DMS79 treated with DMSO at 0.1 percent for 48 hours (cell line): ENCODE measurements at regions not wholly inside any gene's neighbourhood (a gene's known extent, or its start where the extent isn't known, plus 50 kb on each side); places are given as distances from the start of the nearest gene placed in this dataset.
"Not testable (repeated sequence)": the region's sequence is repeated elsewhere in the genome, so short reads cannot be mapped to it uniquely, and the experiment has no call there.

Experiments
- DNase-seq: peaks from one replicate; lab custom pipeline; 2025; lab: John Stamatoyannopoulos, UW

DNA sequence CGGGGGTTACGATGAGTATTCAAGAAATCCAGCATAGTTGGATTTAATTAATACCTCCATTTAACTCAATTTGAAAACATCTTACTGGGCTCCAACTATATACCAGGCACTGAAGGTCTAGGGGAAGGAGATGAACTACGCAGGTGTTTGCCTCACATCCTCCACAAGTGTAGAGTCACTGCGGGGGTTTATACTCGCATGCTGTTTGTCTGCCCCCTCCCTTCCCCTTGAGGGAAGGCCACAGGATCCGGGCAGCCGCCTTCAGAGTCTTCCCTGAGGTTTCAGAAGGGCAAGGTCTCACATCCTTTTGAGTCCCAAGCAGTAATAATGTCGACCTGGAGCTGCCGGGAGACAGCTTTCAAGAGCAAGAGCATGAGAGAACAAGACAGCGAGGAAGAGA is 142.4 kb upstream of the GALNT2 start:
- DNase-seq, result no peak

DNA sequence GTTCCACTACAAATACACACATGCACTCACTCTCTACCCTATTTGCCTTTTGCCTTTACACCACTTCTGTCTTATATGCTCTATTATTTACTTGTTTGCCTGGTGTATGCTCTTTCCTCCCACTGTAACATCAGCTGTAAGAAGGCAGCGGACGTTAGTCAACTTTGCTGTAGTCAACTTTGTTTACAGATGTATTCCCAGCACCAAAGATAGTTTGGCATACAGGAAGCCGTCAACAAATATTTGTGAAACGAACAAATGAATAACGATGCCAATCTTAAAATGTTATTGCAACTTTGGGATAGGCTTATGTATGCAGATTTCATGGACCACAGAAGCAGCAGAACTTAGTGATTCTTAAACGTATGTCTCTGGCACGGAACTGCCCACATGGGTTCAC is 138.3 kb upstream of the GALNT2 start:
- DNase-seq, result no peak

DNA sequence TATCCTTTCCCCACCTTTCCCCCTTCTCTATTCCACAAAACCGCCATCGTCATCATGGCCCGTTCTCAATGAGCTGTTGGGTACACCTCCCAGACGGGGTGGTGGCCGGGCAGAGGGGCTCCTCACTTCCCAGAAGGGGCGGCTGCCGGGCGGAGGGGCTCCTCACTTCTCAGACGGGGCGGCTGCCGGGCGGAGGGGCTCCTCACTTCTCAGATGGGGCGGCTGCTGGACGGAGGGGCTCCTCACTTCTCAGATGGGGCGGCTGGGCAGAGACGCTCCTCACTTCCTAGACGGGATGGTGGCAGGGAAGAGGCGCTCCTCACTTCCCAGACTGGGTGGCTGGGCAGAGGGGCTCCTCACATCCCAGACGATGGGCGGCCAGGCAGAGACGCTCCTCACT is 135.3 kb upstream of the GALNT2 start:
- not testable (repeated sequence) for DNase-seq

DNA sequence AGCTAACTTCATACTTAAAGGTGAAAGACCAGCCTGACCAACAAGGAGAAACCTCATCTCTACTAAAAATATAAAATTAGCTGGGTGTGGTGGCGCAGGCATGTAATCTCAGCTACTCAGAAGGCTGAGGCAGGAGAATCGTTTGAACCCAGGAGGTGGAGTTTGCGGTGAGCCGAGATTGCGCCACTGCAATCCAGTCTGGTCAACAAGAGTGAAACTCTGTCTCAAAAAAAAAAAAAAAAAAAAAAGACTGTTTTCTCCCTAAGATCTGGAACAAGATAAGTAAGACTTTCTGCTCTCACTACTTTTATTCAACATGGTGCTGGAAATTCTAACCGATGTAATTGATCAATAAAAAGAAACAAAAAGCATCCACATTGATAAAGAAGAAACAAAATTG is 131.9 kb upstream of the GALNT2 start:
- not testable (repeated sequence) for DNase-seq

DNA sequence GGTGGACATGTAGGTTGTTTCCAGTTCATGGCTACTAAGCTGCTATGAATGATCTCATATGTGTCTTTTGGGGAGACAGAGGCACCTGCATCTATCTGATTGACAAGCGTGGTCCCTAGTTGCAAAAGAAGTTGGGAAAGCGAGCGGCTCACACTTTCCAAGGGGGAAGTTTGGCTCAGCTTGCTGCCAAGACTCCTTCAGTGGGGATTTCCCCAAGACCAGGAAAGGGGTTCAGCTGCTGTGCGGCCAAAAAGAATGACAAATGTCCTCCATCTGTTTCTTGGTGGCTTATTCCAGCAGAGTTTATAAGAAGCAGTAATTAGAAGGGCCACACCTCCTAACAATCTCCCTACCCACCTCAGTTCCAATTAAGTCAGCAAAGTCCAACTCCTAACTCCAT is 128.5 kb upstream of the GALNT2 start:
- no peak for DNase-seq

DNA sequence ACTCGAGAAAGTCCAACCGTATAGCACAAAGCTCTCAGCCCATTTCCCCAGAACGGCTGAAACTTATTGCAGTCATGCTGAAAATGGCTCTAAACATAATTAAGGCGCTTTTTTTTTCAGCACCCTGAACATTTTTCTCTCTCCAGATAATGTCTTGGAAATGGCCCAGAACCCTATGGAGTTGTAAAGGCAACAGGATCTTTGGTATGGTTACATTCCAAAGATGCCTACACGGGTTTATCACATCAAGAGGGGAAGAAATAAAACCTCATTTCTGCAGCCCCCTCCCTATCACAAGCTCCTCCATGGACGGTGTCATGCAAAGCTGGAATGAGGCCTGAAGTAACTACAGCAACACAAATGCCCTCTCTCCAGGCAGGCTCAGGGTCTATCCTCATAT is 126.4 kb upstream of the GALNT2 start:
- no peak for DNase-seq

DNA sequence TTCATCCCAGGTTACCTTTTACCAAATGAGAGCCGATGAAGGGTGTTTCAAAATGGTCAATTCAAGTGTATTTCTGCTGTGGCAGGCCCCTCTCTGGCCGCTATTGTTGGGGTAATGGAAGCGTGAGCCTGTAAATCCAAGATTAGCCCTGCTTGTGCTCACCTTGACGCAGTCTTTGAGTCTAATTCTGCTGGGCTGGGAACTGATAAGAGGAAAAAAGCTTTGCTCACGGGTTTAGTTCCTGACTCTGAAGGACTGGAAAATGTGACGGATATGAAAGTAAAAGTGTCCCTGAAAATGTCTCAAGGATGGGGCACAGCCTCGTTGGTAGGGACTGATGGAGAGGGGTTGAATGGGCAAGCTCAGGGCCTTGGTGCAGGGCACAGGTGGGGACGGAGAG is 125.9 kb upstream of the GALNT2 start:
- DNase-seq, result no peak

DNA sequence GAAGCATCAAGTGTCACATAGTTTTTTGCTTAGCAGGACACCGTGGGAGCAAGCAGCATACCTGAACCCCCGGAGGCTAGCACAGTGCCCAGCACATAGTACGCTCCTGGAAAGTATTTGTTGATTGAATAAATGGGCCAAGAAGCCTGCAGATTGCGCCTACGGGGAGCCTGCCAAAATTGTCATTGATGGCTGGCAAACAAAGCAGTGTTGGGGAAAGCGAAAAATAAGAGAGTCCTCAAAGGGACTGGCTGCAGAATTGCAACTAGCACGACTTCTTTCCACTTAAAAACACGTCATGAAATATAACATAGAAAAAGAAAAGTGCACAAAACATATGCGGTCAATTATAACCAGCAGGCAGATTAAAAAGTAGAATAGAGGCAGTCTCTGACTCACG is 125.2 kb upstream of the GALNT2 start:
- DNase-seq, result no peak

DNA sequence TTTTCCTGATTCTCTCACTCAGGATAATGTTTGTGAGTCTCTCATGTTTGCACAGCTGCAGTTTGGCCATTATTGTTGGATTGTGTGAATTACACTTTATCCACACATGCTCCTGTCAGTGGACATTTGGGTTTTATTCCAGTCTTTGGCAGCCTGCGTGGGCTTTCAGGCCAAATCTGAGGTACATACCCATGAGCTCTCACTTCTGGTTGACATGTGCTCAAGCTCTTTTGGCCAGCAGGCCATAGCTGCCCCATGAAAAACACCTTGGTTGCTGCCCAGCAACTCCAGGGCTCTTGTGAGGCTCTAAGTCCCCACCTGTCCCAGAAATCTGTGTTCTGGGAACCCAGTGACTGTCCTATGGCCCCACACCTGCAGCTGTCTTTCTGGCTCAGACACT is 124.5 kb upstream of the GALNT2 start:
- no peak for DNase-seq

DNA sequence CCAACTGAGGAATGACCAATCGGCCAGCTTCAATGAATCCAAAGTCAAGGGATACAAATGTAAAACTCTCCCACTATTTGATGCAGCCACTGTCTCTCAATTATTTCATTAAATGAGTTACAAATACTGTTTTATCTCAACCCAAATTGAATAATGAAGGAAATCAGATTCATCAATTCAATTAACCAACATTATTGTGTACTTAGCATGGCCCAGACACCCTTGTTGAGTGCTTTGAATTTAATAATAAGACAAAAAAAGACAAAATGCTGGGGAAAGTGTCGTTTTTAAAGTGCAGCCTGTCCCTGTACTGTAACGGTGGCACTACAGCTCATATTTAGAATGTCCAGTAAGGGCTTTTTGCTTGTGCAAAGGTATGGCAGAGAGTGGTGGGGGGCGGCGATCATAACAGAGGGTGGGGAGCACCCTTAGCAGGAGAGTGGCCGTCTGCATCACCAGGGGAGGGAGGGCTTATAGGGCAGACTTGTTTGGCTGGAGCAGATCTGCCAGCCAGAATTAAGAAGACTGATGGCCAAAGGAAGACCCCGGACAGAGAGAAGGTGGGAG is 123.8 kb upstream of the GALNT2 start:
- DNase-seq, result no peak

DNA sequence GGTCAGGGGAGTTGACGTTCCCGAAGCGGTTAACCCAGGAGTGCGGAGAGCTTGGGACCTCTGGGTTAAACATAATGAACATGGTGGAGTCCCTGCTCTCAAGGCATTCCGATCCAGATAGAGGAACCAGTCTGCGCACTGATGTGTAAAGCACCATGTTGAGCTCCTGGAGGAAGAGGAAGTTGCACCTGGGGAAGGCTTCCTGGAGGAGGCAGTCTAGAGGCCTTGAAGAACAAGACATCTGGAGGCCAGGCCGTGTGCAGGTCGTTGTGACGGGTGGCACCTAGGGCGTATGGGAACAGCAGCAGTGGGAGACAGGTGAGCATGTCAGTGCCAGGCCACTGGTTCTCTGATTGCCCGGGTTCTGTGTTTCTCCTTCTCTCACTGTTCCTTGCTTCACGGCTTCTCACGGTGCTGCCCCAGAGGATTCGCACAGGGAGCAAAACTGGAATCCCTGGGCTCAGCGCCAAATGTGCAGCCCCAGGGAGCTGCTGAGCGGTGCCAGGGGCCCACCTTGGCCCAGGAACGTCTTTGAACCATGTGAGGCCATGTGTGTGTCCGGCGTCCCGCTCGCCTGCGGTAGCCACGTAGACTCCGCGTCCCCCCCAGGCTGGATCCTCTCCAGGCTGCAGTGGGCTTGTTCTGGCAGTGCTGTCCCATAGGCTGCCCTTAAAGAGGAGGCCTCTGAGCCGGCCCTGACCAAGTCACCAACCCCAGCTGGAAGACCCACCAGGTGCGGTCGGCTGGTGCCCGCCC is 122.9 kb upstream of the GALNT2 start:
- no peak for DNase-seq

DNA sequence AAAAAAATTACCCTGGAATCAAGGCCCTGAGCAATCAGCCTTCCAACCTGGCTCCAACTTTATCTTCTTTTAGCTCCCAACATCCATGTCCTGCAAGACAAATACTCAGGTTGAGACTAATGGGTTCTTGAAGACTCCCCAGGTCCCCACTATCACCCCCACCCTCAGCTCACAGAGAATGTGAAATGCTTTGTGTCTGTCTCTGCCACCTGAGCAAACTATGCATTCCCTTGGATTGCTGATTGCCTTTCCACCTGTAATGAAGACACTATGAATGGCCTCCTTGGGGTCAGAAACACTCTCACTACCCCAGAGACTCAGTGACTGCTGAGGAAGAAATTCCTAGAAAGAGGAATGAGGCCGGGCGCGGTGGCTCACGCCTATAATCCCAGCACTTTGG is 121.2 kb upstream of the GALNT2 start:
- no peak for DNase-seq

DNA sequence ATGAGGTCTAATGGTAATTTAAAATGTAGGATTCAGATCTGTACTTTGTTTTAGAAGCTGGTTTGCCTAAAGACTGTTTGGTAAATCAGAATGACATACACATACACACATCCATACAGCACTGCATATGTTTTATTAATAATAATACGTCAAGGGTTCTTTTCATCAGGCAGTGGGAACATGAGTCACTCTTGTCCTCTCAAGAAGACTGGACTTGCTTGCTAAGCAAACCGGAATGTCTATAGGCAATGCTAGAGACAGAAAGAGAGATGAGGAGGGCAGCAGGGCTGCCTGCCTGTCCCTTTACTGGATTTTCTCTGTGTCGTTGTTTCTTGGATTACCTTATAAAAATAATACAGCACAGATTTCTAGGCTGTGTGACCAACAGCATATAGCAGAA is 119.1 kb upstream of the GALNT2 start:
- DNase-seq, result no peak

DNA sequence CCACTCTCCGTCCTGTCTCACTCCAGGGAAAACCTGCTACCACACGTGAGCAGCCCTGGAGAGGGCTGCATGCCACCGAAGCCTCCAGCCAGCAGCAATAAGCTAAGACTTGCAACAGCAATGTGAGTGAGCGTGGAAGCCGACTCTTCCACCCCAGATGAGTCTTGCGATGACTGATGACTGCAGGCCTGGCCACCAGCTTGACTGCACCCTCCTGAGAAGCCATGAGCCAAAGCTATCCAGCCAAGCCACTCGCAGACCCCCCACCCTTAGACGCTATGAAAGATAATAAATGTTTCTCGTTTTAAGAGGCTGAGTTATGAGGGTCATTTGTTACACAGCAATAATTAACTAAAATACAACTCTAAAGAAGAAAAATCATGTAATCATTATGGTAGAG is 118.6 kb upstream of the GALNT2 start:
- no peak for DNase-seq

DNA sequence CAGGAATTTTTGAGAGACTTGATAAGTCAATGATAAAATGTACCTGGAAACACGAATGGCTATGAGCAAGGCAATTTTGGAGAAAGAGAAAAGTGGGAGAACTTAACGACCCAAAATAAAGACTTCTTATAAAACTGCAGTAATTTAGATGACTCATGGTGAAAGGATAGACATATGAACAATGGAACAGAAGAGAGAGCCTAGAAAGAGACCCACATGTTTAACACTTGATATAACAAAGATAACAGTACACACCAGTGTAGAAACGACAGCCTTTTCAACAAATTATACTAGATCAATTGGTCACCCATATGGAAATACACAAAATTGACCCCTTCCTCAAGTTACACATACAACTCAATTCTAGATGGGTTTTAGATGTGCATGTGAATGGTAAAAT is 117.5 kb upstream of the GALNT2 start:
- no peak for DNase-seq

DNA sequence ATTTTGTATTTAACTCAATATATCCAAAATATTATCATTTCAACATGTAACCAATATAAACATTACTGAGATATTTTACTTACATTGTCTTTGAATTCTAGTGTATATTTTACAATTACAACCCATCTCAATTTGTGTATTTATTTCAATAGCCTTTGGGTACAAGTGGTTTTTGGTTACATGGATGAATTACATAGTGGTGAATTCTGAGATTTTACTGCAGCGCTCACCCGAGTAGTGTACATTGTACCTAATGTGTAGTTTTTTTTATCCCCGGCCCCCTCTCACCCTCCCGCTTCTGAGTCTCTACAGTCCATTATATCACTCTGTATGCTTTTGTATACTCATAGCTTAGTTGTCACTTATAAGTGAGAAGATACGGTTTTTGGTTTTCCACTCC is 117.0 kb upstream of the GALNT2 start:
- DNase-seq, result no peak

DNA sequence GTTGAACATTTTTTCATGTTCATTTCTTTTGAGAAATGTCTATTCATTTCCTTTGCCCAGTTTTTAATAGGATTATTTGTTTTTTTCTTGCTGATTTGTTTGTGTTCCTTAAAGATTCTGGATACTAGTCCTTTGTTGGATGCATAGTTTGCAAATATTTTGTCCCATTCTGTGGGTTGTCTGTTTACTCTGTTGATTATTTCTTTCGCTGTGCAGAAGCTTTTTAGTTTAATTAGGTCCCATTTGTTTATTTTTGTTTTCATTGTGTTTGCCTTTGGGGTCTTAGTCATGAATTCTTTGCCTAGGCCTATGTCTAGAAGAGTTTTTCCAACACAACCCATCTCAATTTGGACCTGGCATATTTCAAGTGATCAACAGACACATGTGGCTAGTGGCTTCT is 116.1 kb upstream of the GALNT2 start:
- no peak for DNase-seq

DNA sequence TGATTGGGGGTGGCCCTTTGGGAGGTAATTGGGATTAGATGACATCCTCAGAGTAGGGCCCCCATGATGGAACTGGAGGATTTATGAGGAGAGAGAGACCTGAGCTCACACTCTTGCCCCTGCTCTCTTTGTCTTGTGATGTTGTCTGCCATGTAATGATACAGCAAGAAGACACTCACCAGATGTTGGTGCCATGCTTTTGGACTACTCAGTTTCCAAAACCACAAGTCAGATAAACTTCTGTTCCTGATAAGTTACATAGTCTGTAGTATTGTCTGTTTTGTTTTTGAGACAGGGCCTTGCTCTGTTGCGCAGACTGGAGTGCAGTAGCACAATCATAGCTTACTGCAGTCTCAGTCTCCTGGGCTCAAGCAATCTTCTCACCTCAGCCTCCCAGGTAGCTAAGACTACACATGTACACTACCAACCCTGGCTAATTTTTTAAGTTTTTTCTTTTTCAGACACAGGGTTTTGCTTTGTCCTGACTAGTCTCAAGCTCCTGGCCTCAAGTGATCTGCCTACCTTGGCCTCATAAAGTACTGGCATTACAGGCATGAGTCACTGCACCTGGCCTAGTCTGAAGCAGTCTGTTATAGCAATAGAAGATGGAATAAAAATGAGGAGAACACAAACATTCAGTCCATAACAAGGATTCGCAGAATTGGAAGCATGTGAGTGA is 115.0 kb upstream of the GALNT2 start:
- no peak for DNase-seq

DNA sequence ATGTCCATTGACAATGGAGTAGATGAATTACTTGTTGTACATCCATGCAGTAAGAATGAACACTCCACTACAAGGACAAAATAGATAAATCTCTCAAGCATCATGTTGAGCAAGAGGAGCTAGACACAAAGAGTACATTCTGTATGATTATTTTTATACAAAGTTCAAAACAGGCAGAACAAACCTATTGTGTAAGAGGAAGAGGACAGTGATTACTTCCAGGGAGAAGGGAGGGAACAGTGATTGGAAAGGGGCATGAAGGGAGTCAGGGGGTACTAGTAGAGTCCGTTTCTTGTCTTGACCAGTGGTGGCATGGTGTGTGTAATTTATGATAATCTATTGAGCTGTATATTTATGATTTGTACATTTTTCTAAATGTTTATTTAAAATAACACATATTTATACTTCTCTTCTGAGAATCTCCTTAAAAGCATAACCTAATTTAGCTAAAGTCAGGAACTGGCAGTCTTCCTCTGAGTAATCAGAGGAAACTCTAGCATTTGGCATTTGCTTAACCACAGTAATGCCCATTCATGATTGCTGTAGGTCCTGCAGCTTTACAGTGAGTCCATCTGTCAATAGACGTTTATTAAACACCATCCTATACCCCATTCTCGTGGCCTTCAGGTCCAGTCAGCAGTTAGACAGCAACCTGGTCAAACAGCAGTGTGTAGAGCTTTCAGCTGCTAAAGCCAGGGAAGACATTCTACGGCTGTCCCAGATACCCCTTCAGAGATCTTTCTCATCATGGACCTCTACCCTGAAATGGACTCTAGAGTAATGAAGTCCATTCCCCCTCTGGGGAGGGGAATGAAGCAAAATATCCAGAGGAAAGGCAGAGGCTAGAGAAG is 114.1 kb upstream of the GALNT2 start:
- no peak for DNase-seq

DNA sequence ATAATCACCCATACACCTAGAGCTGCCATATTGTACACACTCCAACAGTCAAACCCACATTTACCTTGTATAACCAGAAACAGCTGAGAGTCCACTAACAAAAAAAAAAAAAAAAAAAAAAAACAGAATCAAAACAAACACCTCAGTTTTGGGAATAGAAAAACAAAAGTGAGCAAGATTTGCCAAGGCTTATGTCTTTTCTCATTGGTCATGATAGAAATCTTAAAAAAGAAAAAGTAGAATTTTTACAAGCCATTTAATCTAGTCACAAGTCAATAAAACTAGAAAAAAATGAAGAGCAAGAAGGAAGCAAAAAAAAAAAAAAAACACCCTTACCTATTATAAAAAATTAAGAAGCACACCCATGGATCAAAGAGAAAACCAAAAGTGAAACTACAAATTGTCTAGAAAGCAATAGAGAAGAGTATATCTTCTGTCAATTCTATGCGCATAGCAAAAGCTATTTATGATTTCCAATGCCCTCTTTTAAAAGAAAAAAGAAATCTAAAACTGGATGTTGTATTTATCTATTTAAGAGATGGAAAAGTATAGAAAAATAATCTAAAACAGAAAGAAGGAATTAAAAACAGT is 113.2 kb upstream of the GALNT2 start:
- DNase-seq, result no peak

DNA sequence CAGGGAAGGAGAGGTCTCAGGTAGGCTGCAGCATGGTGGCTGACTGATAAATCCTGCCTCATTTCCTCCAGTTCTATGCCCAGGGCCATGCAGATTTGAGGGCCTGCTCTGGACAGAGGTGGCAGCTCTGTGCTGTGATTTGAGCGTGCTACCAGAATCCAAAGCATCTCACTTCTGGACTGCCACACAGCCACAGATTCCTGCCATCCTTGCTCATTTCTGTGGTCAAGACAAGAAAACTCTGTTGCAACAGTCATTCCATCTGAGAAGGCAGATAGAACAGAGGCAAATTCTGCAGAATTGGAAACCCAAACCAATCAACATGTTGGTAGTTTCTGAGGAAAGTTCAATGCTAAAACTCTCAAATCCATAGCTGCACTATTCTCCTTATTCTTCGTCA is 102.8 kb upstream of the GALNT2 start:
- no peak for DNase-seq

DNA sequence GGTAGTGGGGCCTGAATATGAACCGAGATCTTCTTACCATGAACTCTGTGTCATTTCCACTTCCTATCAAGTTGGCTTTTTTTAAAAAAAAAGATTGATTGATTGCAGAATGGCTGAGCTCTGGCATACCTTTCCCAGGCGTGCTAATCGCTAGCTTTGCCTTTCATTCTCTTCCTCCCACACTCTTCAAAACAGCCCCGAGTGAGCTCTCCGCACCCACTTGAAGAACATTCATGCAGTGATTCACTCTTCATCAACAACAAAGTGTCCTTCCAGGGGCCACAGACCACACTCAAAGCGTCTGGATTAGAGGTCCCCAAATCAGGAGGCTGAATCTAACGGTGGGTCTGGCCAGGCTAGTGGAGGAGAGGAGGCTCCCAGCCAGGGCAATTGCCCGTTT is 96.3 kb upstream of the GALNT2 start:
- DNase-seq, result no peak
